Colonic mucosa (tissue), 4 donors: ENCODE measurements at regions not wholly inside any gene's neighbourhood (a gene's known extent, or its start where the extent isn't known, plus 50 kb on each side); places are given as distances from the start of the nearest gene placed in this dataset.

ENCODE experiments used
- DNase-seq: peaks from one replicate; pipeline ENCODE4 v3.0.0-alpha.2; 2020
- H3K27ac ChIP-seq: fragments of 200-600 bp; one replicate; pipeline ENCODE4 v1.8.0; 2021
- H3K27me3 ChIP-seq: fragments of 200-600 bp; one replicate; pipeline ENCODE4 v1.8.0; 2021
- H3K36me3 ChIP-seq: fragments of 200-600 bp; one replicate; pipeline ENCODE4 v1.8.0; 2021
- H3K4me1 ChIP-seq: fragments of 200-600 bp; one replicate; pipeline ENCODE4 v1.8.0; 2021; ENCODE audit warnings: mild to moderate bottlenecking
- H3K4me3 ChIP-seq: fragments of 200-600 bp; one replicate; pipeline ENCODE4 v1.8.0; 2021
- H3K9ac ChIP-seq, 2 donors: one replicate each; pipeline ENCODE4 v1.7.0; 2013; ENCODE audit warnings: control low read depth in 2 of 2, low read depth in 2 of 2, low read length in 2 of 2
- H3K9me3 ChIP-seq: fragments of 200-600 bp; one replicate; pipeline ENCODE4 v1.8.0; 2021
- intact Hi-C: fragments of 100-400 bp; cut with DNase I; formaldehyde crosslinking; loops from one replicate; pipeline ENCODE4 v1.14.1; 2022
- TF ChIP-seq, protein P1 (sequence below): fragments of 200-600 bp; IDR thresholded peaks from one replicate; pipeline ENCODE4 v1.8.0; 2022; ENCODE audit warnings: antibody characterized with exemption, mild to moderate bottlenecking
- donor health status: healthy.
- donor health status: DM: no; HTN: no; CAD: no.
- donor health status: DM: no; HTN: no; CAD: no.

DNA sequence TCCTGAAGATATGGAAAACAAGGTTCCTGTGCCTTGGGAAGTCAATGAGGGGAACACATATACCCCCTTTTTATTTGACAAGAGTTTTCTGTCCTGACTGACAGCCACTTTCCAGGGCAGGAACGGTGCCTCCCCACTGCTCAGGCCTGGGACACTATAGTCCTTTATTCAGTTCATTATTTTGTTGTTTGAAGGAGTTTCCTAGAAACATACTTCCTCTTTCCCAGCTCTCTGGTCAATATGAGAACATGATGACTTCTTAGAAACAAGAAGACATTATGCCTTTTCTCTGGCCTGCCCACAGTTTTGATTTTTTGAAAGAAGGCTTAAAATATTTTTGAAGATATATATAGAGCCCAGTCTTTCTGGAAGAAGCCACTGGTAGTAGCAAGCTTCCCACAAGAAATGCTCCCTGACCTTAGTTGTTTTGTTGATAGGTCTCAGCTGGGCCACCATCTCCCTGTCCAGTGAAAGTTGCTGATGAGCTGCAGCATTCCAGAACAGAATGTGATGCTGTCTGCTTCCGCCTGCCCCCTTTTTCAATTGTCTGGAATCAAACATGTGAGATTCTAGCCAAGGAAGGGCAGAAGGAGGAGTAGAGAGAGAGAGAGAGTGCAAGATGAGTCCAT, 122.7 kb upstream of the ADRA1D start:
- no peak overlapping the region for H3K9ac ChIP-seq
- no peak for DNase-seq

DNA sequence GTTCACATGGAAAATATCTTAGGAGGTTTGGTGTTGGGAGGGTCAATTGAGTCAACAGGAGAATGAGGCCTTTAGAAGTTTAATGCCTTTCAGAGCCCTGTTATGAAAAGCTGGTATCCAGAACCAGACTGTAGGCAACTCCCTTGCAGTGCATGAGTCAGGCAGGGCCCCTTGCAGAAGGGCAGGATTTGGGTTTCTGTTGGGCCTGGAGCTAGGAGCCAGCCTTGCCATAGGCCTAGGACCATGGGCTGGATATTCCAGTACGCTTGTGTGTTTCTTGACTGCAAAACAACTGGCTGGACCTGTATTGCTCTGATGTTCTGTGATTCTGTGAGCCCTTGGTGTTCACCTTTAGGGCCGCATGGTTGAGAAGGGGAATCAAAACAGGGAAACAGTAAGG, 121.8 kb upstream of the ADRA1D start:
- TF ChIP-seq, protein P1, sequence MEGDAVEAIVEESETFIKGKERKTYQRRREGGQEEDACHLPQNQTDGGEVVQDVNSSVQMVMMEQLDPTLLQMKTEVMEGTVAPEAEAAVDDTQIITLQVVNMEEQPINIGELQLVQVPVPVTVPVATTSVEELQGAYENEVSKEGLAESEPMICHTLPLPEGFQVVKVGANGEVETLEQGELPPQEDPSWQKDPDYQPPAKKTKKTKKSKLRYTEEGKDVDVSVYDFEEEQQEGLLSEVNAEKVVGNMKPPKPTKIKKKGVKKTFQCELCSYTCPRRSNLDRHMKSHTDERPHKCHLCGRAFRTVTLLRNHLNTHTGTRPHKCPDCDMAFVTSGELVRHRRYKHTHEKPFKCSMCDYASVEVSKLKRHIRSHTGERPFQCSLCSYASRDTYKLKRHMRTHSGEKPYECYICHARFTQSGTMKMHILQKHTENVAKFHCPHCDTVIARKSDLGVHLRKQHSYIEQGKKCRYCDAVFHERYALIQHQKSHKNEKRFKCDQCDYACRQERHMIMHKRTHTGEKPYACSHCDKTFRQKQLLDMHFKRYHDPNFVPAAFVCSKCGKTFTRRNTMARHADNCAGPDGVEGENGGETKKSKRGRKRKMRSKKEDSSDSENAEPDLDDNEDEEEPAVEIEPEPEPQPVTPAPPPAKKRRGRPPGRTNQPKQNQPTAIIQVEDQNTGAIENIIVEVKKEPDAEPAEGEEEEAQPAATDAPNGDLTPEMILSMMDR = no peak
- Histone ChIP-seq H3K9me3 (no peaks in the 10 kb centered on the region), H3K9ac (no peak overlapping the region), H3K27me3 (no peaks in the 10 kb centered on the region), H3K4me3 (no peak overlapping the region), H3K36me3 (no peaks in the 10 kb centered on the region), H3K4me1 (no peaks in the 10 kb centered on the region), H3K27ac (no peak overlapping the region)
- intact Hi-C loops = no loop called here
- no peak for DNase-seq

More for the DNA sequence above, 122.7 kb upstream of the ADRA1D start:
- no peaks in the 10 kb centered on the region for H3K9me3 ChIP-seq
- H3K4me1 ChIP-seq = no peaks in the 10 kb centered on the region
- no peak overlapping the region for H3K4me3 ChIP-seq
- H3K27ac ChIP-seq = no peak overlapping the region
- H3K27me3 ChIP-seq = no peaks in the 10 kb centered on the region
- H3K36me3 ChIP-seq = no peaks in the 10 kb centered on the region
- TF ChIP-seq, protein P1 = no peak
- intact Hi-C loops = no loop called here

DNA sequence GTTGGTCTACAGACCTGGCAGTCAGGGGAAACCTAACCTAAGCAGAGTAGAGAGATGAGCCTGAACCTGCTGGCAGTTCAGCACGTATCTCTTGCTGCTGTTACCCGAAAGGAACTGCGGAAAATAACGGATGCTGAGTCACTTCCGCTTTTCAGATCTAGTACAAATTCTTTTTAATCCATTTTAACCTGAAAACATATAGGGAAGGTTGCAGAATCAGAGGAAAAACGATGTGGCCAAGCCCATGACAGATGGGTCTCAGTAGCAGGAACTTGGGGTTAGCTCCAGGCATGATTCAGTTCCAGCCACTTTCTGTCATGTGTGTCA, 120.7 kb upstream of the ADRA1D start:
- H3K27me3 ChIP-seq = no peaks in the 10 kb centered on the region
- H3K4me3 ChIP-seq = no peak overlapping the region
- no peaks in the 10 kb centered on the region for H3K36me3 ChIP-seq
- intact Hi-C loops = no loop called here
- no peak for DNase-seq
- no peak overlapping the region for H3K9ac ChIP-seq
- TF ChIP-seq, protein P1 = no peak
- H3K4me1 ChIP-seq = no peaks in the 10 kb centered on the region
- no peaks in the 10 kb centered on the region for H3K9me3 ChIP-seq
- H3K27ac ChIP-seq = no peak overlapping the region

DNA sequence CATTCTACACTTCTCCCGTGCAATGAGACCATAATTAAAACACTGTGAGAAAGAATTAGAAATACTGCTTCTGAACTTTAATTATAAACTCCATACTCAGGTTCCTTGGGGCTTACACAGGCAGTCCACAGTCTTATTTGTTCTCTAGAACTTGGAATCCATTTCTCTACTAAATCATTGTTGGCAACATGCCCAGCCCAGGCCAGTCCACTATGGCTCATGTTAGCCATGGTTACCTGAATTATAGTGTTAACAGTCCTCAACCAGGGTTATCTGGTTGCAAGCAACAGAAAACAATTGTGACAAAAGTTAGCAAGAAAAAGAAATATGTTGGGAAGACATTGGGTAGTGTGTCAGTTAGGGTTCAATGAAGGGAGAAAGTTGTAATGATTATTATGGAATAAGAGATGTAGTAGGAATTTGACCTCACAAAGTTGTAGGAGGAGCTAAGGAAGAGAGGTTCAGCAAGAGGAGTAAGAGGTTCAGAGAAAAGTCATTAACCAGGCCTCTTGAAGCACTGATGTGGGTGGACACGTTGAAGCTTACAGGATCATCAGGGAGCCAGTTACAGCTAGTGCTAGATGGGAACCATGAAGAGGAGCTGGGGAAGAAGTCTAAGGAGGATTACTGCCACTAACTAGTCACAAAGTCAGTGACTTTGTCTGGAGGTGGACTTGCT, 120.2 kb upstream of the ADRA1D start:
- Histone ChIP-seq H3K4me1 (no peaks in the 10 kb centered on the region), H3K27me3 (no peaks in the 10 kb centered on the region), H3K4me3 (no peak overlapping the region), H3K36me3 (no peaks in the 10 kb centered on the region), H3K9me3 (no peaks in the 10 kb centered on the region), H3K9ac (no peak overlapping the region), H3K27ac (no peak overlapping the region)
- DNase-seq = no peak
- intact Hi-C loops = no loop called here
- TF ChIP-seq, protein P1 = no peak

DNA sequence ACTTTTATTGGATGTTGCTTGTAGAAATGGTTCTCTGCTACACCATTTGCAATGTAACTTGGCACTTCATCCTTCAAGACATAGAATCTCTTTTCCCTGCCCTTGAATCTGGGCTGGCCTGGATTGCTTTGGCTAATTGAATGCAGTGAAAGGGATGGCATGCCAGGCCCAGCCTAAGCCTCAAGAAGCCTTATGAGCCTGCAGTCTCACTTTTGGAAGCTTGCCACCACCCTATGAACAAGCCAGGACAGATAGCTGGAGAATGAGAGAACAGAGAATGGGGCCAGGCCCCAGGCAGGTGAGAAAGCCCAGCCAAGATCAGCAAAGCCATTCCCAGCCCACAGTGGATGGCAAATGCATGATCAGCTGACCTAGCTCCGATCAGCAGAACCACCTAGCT, 117.0 kb upstream of the ADRA1D start:
- Histone ChIP-seq H3K36me3 (no peaks in the 10 kb centered on the region), H3K9me3 (no peaks in the 10 kb centered on the region), H3K9ac (no peak overlapping the region), H3K4me1 (no peaks in the 10 kb centered on the region), H3K4me3 (no peak overlapping the region), H3K27ac (no peak overlapping the region), H3K27me3 (no peaks in the 10 kb centered on the region)
- intact Hi-C loops = no loop called here
- DNase-seq = no peak
- TF ChIP-seq, protein P1 = no peak
